RPMI8226 (cell line): ENCODE measurements at regions not wholly inside any gene's neighbourhood (a gene's known extent, or its start where the extent isn't known, plus 50 kb on each side); places are given as distances from the start of the nearest gene placed in this dataset.

Experiments
- DNase-seq: peaks from one replicate; pipeline ENCODE4 v3.0.0-alpha.2; 2015

DNA sequence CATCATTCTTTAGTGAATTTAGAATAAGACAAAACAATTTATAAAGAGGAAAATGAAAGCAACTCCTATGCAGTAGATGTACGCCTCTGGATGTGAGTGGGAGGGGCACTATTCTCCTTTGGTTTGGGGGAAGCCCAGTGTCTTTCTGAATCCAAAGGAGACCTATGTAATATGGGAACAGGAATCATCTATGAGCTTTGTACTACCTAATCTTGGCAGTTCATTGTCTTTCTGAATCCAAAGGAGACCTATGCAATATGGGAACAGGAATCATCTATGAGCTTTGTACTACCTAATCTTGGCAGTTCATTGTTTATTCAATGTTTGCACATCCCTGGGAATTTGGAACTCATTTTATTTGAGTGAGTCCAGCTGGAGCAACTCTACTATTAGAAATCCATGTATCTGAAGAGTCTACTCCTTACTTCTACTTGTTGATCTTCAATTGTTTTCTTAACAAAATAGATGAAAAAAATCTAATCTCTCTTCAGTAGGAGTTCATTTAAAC lies 401.1 kb upstream of the LRATD1 start:
- no peak for DNase-seq

DNA sequence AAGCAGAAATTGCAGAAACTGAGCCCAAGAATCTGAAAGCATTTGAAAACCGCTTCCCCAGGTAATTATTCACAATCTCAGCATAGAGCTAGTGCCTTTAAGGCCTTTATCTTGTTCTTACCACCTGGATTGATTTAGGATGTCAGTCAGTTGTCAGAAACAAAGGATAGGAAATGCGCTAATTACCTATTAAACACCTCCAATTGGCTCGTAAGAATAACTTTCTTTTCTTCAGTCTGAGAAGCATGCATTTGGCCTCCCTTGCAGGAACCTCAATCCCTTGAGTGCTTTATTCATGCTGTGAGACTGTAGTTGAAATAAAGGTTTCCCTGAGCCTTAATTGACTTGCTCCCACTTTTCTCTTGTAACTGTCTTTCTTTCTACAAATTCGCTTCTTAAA lies 400.3 kb upstream of the LRATD1 start:
- DNase-seq, result no peak

DNA sequence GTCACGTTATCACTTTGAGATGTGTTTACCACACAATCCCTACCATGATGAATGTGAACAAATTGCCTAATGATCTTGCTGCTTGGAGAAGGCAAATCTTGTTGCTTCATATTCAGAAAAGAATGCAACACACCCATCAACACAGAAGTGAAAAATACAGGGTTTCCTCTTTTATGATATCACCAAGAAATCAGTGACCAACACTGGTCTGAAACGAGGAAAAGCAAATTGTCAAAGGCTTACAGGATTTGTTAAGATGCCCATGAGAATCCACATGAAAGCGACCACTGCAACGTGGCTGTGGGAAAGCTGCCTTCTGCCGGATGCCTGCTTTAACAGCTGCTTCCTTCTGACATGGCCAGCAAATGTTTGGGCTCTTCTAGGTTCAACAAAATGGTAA lies 397.6 kb upstream of the LRATD1 start:
- no peak for DNase-seq

DNA sequence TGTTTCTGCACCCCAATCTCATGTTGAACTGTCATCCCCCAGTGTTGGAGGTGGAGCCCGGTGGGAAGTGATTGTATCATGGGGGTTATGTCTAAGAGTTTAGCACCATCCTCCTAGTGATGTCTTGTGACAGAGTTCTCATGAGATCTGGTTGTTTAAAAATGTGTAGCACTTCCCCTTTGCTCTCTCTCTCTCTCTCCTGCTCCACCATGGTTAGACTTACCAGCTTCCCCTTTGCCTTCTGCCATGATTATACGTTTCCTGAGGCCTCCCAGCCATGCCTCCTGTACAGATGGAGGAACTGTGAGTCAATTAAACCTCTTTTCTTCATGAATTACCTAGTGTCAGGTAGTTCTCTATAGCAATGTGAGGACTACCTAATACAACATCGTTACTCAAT lies 396.9 kb upstream of the LRATD1 start:
- no peak for DNase-seq

DNA sequence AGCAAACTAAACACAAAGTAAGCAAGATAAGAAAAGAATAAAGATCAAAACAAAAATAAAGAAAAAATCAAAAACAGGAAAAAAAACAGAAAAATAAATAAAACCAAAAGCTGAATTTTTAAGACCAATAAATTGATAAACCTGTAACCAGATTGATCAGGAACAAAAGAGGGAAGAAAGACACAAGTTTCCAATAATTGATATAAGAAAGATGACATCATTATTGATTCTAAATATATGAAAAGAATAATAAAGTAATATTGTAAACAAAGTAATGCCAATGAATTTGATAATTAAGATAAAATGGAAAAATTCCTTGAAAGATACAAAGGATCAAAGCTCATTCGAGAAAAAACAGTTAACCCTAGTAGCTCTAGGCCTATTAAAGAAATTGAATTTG lies 394.6 kb upstream of the LRATD1 start:
- DNase-seq, result no peak

DNA sequence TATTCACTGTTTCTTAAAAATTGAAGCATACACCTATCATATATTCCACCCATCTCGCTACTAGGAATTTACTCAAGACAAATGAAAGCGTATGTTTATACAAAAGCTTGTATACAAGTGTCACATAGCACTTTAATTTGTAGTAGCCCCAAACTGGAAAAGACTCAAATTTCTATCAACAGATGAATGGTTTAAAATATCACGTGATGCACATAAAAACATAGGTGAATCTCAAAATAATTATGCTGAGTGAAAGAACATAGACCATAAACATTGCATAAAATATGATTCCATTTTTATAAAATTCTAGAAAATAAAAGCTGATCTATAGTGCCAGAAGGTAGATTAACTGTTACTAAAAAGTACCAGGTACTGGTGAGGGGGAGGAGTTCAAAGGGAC lies 392.9 kb upstream of the LRATD1 start:
- DNase-seq, result no peak

DNA sequence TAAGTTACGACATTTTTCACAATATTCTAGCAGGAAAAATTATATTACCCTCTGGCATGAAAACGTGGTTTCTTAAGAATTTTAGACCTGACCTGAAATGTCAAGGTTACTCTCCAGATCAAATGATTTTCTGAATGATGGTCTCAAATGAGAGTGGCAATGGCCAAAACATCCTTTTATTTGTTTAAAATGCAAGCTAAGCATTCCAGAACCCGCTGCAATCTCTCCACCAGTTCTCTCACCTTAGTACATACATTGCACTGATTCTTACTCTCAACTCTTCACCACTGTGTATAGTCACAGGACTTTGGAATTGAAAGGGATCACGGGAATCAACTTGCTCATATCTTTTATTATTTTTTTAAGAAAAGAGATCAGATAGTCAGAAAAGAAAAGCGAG lies 391.6 kb upstream of the LRATD1 start:
- DNase-seq, result no peak

DNA sequence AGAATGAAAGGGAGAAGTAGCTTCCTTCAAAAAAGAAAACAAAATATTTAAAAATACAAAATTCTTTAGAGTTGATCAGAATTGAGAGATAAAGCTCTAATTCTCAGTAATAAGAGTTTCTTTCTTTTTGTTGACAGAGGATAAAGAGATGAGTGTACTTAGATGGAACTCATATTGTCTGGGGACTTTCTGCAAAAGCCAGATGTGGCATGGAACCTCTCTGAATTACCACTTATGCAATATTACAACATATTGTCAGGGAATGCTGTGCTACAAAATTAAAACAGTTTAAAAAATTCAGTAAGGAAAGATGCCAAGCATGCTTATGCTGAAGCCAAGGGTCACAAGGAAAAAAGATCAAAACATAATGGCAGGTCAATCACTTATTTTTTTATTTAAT lies 386.6 kb upstream of the LRATD1 start:
- no peak for DNase-seq

DNA sequence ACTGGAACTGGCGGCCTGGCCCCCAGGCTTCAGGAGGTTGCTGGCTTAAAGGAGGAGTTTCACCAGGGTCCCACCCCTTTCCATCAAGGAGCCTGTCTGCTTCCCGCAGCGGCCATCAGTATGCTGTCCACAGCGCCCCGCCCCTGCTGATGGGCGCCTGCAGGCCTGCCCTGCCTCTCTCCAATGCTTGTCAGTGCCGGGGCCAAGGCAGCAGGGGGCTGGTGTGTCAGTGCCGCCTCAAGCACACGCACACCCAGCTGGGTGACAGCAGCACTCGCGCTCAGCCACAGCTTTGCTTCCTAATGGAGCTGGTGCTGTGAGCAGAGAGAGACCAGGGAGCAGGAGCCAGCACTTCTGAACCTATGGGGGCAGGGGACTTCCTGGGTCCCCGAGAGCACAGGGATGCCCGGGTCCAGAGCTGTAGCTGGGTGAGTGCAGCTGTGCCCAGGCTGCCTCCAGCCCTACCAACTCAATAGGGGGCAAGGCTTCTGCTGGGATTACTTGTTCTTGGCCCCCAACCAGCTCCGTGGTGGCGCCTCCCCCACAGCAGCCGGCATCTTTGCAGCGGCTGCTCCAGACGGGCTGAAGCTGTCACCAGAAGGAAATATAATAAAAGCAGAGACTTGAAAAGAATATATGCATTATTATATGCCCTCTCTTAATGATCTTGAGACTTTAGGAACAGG lies 377.2 kb upstream of the LRATD1 start:
- no peak for DNase-seq

DNA sequence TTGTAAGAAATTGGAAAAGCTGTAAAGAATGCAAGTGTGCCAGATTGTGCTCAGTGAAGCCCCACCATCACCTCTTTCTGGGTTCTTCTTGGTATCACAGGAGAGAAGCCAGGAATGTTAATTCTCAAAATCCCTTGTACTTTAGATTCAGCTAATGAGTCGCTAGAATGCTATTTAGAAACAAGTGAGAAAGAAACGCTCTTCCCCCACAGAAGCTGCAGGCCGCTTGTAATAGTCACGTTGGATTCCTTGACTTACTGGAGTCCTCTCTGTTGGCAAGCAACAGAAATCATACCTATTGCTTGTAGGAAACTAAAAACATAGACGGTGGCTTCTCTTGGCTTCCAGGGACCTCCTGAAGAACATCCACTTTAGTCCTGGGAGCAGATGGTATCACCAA lies 375.6 kb upstream of the LRATD1 start:
- no peak for DNase-seq

DNA sequence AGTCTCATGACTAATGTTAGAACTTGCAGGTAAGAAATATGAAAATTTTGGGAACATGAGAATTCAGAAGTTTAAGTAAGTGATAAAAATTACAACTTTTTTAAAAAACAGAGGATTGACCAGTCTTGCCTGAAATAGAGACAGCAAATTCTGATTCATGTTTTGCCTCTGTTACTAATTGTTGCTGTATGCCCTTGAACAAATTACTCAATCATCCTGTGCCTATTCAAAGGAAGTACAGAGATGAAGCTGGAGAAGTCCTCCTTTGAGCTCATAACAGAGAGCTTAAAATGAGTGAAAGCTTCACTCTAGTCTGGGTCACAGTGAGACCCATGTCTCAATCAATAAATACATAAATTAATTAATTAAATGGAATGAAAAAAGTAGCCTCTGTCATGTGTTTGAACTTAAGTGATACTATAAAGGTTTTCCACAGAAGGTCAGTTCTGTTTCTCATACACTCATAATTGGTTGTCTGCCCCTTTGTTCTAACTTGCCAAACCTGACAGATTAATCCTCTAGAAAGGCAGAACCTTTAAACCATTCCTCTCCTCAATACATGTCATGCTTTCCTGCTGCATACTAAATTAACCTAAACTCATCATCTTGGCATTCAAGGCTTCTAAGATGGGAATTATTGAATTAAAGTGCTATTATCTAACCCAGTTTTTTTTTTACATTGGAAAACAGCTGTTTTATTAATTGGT lies 374.6 kb upstream of the LRATD1 start:
- DNase-seq, result no peak

DNA sequence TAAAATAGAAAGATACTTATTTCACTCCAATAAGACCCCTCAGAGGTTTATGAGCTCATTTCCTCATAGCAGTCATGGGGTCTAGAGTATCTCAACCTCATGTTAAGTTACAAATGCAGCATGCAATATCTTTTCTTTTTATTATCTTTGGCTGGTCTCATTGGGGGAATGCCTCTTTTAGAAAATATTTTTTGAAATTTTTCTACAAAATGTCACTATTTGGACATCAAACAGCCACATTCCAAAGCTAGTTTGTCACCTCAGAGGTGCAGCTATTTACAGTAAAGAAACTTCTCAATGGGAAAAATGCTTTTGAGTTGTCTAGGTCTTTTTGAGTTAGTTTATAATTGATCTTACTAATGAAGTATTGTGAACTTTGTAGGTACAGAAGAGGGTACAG lies 370.7 kb upstream of the LRATD1 start:
- no peak for DNase-seq

DNA sequence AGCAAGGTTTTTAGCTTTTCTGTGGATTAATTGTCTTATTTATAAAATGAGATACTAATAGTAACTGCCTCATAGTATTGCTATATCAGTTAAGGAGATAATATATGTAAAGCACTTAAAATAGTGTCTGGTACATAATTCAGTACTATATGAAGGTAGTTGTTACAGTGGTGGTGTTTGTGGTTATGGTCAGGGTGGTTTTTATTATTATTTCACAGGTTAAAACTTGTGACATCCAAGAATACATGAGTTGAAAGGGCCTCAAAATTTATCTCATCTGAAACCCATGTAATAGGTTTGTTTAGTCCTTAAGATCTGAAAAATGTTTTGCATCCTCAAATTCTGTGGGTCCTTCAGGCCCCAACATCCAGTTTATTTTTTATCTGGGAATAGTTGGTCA lies 369.5 kb upstream of the LRATD1 start:
- DNase-seq, result no peak

DNA sequence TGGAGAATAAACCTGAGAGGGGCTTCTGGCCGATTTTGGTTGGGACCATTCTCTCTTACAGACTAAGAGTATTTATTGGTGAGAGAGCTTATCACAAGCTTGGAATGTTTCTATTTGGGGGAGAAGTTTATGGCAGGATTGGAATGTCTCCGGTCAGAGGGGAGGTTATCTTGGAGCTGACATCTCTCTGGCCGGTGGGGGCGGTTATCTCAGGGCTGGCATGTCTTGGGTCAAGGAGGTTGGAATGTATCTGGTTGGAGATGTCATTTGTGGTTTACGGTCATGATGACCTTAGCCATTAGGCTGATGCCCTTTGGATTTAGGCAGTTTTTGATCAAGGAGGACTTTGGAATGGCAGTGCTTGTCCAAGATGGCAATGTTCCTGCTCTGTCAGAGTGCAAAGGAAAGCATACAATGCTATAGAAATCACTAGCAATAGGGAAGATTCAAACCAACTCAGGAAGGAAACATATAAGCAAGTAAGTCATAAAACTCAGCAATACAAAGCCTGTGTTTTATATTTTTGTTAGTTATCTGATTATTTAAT lies 362.4 kb upstream of the LRATD1 start:
- no peak for DNase-seq

DNA sequence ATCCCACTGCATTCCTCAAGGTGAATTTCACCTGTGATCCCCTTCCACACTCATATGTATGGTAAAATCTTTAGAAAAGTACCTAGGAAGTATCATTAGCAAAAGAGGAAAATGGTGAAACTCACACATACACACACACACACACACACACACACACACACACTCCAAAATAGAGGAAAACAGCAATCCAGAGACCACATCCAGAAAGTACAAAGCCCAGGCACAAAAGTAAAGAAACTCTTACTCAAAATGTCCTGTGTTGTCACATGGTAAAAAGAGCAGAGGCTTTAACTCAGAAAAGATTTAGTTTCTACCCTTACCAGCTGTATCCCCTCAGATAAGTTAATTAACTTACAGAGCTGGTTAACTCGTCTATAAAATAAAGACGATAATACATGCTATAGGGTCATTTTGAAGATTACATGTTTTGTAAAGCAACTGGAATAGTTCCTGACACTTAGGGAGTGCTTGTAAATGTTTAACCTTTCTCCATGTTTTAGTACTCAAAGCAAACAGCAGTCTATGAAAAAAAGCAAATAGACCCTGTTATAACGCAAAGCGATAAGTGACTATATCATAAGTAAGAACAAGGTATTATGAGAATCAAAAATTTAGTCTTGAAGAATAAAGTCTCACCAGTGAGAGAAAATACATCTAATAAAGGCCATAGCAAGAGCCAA lies 360.0 kb upstream of the LRATD1 start:
- no peak for DNase-seq

DNA sequence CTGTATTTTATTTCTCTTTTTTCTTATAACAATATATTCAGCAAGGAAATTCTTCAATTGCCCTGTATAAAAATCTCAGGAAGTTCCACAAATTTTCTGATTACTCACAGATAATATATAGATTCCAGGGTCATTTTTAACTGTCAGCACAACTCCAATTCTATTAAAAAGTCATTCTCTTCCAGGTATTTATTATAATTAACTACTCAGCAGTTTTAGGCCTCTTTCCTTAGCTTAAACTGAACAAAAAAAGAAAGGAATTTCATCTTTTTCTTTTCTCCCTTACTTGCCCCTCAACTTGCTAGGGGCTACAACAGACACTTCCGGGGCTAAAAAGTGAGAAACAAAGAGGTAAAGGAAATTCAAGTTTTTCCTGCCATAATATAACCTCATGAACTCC lies 358.9 kb upstream of the LRATD1 start:
- no peak for DNase-seq

DNA sequence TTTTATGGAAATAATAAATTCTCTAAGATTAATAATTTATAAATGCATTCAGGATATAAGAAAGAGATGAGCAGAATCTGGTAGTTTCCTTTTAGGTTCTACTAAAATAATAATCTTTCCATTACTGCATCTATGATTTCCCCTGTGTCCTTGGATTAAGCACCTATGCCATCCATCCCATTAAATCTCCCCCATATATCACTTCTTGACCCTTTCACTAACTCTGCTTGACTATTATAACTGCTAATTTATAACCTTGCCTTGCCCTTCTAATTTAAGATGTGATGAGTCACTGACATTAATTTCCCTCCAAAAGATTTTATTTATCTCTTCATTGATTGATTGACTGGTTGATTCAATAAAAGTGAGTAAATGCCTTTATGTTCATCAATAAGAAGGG lies 348.3 kb upstream of the LRATD1 start:
- no peak for DNase-seq

DNA sequence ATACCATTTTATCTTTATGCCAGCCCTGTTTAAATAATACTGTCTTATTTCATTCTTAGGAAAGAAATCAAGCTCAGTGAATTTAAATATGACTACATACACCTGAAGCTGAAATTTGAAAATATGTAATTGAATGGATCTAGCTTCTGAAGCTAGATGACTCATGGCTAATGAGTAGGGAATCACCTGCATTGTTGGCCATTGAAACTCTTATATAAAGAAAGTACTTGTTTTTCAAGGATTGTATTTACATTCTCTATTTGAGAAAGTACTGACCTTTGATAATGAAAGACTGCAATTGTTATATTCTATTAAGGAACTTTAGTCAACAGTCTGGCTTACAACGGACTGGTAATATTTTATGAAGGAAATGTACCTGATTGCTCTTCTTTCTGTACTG lies 346.7 kb upstream of the LRATD1 start:
- DNase-seq, result no peak

DNA sequence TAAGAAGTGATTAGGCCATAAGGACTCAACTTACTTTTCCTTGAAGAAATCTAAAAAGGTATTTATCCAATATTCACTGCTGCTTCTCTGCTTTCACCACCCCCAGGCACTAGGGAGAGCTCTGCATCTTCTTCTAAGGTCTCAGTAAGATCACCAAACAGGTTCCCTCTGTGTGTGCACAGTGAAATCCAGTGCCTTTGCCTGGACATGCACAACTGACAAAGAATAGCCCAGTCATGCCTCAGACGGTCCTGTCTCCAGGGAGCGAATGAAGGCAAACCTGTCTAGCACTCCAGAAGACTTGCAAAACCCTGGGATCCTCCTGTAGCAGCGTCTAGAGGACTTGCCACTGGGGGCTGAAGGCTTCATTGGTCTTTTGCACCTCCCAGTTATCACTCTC lies 344.5 kb upstream of the LRATD1 start:
- DNase-seq, result no peak

DNA sequence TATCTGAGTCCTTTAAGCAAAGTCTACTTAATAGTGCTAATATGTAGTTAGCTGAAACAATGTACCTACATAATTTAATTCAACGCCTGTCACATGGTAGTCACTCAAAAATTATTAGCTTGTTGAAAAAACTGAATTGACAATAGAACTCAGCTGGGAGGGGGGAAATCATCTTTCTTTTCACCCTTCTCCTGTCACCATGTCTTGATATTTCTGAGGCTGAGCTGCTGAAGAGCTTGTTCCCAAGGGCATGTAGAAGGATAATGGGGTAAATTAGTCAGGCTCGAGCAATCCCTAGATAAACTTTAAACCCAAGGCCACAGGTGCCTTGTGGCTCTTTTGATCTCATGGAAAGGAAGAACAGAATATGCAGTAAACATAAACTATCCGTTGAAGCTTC lies 339.6 kb upstream of the LRATD1 start:
- DNase-seq, result no peak

DNA sequence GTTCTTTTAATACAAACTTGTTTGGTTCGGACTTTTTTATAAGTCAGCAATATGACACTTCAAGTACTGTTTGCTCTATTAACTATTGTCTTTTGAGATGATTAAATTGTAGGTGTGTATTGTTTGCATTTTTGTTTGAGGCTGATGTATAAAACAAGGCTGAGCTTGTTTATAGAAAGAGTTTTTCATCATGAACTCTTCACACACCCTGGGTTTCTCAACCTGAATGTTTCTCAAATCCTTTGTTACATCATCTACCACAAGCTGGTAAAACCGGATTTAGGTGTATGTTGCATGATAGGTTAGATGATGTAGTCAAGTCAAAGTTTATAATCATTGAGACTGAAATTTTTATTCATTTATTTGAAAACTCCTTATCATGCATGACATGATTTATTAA lies 335.2 kb upstream of the LRATD1 start:
- DNase-seq, result no peak

DNA sequence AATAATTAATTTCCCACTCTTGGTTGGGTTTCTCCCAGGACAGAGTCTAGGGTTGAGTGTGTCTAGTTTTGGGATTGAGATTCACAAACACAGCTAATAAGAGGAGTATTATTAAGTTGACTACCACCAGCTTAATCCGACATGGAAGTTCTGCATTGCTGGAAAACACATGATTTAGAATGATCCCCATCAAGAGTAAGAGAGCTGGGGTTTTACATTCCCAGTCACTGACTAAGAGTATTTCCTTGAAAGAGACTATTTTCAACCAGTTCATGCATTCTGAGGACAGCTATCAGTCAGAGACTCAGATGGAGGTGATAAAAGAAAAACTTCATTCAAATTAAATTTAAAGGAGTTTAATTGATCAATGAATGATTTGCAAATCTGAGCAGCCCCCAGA lies 334.6 kb upstream of the LRATD1 start:
- no peak for DNase-seq

DNA sequence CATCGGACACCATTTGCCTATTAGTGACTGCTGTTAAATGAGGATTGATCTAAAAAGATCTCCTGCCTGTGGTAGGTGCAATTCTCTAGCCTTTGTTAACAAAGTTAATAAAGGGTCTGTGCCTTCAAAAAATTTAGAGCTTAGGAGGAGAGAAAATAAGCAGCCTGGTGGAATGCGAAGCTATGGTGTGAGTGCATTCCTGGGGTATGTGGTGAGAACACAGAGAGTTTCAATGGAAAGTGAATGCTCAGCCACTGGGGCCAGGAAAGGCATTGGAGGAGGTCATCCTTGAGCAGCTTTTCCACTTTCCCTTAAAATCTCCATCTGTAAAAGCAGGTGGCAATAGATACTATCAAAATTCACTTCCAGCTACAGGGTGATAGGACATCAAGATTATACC lies 331.2 kb upstream of the LRATD1 start:
- no peak for DNase-seq
